ENCODE measurements at regions not wholly inside any gene's neighbourhood (a gene's known extent, or its start where the extent isn't known, plus 50 kb on each side); places are given as distances from the start of the nearest gene placed in this dataset.

- no peak for TF ChIP-seq MAX (IDR thresholded peaks at IDR 0.05; ENCODE audit: insufficient read depth, insufficient read length)
- no peak for TF ChIP-seq JUN (IDR thresholded peaks at IDR 0.05; ENCODE audit: borderline replicate concordance, insufficient read depth, insufficient read length, low read depth)
Observed at GRCh38 chr2:74070991-74071390, 76.7 kb downstream of the BOLA3 start.
